Astrocyte of the hippocampus (primary cell): ENCODE measurements at regions not wholly inside any gene's neighbourhood (a gene's known extent, or its start where the extent isn't known, plus 50 kb on each side); places are given as distances from the start of the nearest gene placed in this dataset.
"Not testable (repeated sequence)": the region's sequence is repeated elsewhere in the genome, so short reads cannot be mapped to it uniquely, and the experiment has no call there.

Source experiments
- DNase-seq: peaks from one replicate; pipeline ENCODE4 v3.0.0; 2011; ENCODE audit warnings: low read depth, low spot score

DNA sequence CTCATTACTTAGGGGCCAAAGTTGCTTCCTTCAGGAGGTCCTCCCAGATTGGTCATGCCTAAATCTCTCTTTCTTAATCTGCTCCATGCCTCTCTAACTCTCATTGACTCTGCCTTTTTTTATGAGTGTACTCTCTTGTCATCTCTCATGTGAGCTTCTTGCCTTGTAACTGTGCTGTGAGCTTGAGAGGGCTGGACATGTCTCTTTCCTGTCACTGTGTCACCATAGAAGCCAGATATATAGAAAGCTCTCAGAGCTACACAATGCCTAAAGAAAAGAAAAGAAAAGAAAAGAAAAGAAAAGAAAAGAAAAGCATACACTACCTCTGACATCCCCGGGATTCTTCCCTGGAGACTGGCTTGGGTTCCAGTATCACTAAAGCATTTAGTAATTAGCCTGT is 161.5 kb upstream of the SKOR2 start:
- DNase-seq = no peak

DNA sequence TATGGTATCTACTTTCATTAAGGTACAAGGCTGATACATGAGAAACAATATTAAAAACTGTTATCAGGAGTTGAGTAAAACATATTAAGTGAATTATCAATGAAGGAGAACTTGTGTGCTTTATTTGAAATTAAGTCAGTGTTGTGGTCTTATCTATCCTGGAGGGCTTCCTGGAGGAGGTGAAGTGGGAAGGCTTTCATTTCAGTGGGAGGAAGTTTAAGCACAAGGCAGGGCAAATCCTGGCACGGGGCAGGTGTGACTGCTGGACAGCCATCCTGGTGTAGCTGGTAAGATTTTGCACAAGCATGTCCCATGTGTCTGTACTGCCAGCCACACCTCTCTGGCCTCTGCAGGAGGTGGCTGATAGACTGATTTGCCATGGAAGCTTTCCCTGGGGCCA is 159.7 kb upstream of the SKOR2 start:
- DNase-seq = no peak

DNA sequence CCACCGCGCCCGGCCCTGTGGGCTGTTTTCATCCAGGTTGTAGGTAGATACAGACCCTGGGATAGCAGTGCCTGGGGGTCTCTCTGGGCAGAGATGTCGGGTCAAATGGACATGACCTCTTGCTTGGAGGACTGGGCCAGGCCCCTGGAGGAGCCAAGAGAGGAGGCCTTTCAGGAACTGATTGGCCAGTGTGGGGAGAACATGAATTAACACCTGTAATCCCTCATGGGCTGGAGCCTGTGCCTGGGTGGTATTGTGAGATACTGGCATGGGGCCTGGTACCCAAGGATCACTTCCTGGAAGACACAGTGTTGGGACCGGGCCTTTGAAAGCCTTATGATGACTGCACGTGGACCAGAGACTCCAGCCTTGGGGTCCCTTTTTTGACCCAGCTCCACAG is 158.7 kb upstream of the SKOR2 start:
- DNase-seq = no peak

DNA sequence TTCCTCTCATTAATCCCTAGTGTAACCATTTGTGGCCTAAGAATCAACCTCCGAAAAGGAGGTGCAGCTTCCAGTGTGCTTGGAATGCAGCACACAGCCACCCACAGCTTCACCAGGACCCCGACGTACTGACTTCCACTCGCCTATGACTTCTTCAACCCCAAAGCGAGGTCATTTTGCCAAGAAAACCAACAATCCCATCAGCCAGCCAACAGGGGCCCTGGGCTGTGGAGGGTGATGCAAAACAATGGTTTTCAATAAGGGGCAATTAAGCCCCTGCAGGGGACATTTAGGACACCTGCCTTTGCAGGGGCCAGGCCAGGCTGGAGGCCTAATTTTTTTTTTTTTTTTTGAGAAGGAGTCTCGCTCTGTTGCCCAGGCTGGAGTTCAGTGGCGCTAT is 158.1 kb upstream of the SKOR2 start:
- no peak for DNase-seq

DNA sequence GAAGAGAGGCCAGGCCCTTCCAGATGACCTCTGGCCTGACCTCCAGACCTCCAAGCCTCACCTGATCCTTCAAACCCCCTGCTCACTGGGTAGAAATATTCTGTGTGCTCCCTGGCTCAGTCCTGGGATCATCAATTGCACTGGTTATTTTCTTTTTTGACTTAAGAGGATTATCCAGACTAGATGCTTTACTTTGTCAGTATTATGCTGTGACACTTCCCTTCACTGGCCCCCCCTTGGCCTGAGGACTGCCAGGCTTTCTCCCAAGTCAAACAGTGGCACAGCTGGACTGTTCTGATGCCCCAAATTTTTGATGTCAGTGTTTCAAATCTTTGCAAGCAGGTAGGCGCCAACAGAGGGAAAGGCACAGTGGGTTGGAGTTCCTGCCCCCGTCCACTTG is 156.3 kb upstream of the SKOR2 start:
- DNase-seq = no peak

DNA sequence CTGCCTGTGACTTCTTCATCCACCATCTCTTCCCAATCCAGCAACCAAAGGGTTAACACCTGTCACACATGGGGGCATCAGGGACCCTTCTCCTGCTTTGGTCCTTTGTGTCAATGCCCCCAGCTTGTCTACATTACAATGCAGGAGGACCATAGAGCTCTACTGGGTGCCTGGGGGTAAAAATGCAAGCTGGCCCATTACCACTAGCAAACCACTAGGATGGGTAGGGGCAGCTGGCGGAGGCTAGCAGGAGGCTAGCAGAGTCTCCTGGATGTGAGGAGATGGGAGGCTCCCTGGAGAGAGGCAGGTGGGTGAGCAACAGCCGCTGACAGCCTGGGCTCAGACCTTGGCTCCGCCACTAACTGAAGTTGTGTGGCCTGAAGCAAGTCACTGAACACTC is 153.4 kb upstream of the SKOR2 start:
- no peak for DNase-seq

DNA sequence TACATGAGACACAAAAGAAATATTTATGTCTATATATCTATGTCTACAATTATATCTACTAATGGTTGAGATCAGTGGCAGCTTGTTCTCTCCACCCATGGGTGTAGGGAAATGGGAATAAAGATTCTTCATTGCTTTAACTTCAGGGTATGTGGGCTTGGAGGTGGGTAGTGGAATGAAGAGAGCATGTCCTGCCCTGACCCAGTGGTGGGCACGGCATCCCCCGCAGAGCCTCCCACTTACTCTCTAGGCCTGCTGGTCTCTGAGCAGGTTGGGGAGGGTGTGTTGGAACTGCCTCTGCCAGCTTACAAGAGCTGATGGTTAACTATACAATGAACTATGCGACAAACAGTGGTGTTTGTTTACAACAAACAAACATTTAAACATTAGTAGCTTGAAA is 152.5 kb upstream of the SKOR2 start:
- DNase-seq = no peak

DNA sequence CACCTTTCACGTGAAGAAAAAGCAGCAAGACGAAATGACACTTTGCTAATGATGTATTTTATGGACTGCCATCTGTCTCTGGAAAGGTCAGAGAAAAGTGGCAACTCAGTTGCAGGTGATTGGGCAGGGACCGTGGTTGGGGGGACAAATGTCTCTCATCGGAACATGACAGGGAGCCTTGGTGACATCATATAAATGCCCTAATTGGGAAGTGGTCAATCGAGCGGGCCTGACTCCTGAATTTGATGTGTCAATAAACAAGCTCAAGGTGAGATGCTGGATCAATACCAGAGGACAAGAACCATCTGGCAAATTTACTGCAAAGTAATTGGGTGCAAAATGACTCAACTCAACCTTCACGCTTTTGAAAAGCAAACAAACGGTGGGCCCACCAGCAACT is 151.9 kb upstream of the SKOR2 start:
- DNase-seq = no peak

DNA sequence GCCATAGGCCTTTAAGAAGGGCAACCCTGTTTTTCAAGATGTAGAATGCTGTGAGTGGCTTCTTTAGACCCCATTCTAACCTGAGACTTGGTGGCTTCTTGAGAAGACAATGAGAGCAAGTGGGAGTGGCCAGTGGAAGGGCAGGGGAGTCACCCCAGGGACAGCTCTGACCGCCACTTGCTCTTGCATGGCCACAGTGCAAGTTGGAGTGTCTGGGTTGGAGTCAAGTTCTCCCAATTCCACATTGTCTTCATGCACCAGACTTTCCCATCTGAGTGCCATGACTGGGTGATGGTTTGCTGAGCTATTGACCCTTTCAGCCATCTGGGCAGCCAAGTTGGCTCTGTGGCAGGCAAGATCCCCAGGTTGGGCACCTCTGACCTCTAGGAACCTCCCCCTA is 148.0 kb upstream of the SKOR2 start:
- DNase-seq = no peak

DNA sequence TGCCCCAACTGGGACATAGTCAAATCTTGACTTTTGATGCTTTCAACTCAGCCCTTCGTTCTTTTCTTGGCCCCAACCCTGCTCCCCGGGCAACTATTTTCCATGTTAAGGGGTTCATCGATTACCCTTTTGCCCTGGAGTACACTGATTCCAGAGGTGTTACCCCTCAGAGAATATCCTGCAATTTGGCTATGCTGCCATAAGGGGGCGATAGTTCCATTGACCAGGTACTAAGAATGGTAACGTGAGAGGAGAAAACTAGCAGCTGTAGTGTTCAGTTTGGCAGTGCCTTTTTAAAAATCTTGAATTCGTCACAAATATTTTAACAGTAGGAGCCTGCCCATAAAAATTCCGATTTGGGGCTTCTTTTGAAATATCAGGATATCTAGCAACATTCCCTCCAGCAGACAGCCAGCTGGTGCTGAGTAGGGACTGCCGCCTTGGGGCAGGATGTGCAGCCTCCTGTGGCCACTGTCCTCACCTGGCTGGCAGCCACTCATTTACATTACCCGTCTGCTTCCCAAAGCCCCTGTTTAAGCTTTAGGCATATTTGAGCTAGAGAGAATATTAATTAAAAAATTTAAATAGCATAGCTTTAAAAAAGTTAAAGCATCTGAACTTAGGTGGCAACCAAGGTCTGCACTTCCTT is 146.3 kb upstream of the SKOR2 start:
- DNase-seq = no peak

DNA sequence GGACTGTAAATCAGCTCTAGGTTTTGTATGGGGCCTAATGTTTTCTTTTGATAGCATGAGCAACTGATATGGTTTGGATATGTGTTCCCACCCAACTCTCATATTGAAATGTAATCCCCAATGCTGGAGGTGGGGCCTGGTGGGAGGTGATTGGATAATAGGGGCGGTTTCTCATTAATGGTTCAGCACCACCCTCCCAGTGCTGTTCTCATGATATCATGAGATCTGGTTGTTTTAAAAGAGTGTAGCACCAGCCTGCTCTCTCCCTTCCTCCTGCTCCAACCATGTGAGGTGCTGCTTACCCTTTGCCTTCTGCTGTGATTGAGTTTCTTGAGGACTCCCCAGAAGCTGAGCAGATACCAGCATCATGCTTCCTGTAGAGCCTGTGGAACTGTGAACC is 140.2 kb upstream of the SKOR2 start:
- DNase-seq = no peak

DNA sequence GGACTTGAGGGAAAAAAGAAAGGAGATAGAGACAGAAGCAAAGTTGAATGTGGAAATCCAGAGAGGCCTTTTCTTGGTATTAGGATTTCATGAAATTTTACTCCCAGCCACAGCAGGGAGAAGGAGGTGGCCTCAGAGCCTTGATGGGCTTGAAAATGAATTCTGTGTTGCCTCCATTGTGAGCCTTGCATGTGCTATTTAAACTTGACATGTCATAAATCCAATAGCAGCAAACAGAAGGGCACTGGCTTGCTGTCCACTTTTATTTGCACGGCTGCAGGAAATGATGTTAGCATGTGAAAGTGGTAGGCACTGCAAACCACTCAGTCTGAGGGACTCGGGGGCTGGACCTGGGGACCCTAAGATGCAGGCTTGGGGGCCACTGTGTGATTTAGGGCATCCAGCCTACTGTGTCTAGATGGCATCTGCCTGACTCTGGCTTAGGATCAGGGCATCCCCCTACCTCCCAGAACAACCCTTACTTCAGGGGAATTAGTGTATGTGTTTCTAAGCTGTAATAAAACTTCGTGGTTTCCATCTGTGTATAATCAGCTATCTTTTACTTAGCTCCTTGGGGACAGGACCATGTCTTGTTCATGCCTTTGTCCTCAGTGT is 139.1 kb upstream of the SKOR2 start:
- DNase-seq = no peak

DNA sequence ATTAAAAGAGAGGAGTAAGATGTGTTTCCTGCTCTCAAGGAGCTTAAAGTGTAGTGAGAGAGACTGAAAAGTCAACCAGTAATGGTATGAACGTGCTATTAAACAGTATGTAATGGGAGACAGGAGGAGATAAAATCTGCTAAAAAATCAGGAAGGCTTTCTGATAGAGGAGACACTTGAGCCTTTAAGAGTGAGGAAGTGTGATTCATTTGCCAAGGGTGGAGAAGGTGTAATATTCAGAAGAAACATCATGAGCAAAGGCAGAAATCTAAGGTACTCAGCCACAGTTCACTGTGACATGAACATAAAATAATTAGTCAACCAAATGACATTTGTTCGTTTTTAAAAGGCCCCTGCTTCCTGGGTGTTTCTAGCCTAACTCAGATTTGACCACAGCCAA is 137.8 kb upstream of the SKOR2 start:
- DNase-seq = no peak

DNA sequence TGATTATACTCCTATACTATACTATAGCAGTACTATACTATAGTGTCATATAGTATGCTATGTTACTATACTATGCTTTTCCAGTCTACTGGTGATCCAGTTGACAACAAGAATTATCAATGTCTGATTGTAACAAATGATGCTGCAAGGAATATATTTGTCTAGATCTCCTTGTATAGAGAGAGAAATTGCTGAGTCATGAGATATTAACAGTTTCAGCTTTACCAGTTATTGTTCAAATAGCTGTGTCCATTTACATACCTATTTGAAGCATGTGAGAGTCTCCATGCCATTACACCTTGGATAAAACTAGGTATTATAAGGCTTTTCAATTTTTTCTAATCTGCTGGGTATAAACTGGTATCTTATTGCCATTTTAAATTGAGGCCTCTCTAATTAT is 136.4 kb upstream of the SKOR2 start:
- no peak for DNase-seq

DNA sequence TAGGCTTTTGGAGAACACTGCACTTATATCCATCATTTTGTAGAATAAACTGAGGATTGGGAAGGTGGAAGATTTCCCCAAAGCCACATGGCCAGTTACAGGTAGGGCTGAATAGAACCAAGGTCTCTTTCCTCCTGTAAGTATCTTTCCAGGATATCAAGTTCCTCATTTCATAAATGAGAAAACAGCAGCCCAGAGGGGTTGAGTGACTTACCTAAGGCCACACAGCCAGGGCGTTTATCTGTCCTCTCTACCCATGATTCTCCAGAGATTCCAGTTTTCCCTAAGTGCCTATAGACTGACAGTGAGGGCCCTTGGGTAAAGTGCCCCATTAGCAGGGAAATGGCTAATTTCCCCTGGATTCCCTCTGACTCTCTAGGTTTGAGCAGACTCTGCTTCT is 132.3 kb upstream of the SKOR2 start:
- no peak for DNase-seq

DNA sequence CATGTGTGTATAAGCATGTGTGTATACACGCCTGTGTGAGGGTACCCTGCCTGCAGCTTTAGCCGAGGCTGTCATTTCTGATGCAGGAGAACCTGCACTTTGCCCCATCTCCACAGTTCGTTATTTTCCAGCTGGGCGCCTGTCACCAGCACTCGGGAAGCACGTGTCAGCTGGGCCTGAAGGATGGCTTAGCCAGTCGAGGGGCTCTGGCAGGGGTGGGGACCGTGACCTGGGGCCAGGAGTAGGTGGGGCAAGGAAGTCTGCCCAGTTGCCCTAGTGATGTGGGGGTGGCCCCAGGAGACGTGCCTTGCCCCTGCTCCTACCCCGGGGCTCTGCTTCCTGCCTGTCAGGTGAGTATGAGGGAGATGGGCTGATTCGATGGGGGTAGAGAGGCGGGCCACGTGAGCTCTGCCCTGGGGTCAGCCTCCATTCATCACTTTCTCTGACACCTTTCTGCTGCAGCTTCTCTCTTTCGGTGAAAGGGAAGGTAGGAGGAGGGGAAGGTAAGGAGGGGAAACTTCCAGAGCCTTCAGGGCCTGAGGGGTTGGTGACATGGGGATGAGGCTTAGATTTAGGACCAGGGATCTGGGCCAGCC is 130.6 kb upstream of the SKOR2 start:
- no peak for DNase-seq

DNA sequence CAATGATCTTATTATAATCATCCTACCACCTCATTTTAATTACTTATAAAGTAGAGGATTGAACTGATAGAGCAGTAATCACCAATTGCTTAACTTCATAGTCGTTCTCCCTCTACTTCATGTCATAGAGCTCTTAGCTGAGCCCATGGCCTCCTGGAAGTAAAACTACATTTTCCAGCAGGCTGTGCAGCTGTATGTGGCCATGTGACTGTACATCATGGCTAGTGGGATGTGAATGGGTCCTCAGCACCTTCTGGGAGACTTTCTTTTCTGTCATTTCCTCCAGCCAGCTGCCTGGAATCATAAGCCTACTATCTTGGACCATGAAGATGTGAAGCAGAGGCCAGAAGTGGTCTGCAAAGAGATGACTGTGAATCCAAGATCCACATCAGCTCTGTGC is 128.7 kb upstream of the SKOR2 start:
- DNase-seq = no peak

DNA sequence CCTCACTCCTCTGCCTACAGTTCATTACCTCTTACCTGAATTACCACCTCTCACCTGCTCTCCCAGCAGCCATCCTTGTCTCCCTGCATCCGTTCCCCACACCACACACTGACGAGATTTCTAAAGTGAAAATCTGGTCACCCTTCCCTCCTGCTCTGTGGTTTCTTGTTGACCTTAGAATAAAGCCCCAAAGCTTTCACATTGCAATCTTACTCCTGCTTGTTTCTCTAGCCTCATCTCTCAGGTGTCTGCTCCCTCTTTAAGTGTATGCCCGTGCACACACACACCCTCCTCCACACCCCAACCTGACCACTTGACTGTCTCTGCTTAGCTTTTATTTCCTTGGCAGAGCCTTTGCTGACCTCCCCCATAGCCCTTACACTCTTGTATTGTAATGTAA is 122.0 kb upstream of the SKOR2 start:
- DNase-seq = no peak

DNA sequence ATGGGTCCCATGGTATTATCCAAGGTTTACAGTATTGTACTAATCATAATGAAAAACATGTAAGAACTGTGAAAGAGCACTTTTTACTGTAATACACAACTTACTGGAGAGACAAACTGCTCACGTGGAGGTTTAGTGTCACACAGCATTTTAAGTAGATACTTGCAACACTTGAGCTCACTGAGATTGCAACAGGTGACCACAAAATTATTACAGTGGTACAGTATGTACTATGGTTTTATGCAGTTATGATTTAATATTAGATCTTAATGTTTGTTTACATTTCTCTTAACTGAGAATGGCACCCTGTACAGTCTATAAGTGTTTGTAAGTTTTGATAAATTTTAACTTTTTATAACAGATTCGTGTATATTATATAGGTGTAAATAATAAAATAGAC is 118.6 kb upstream of the SKOR2 start:
- DNase-seq = no peak

DNA sequence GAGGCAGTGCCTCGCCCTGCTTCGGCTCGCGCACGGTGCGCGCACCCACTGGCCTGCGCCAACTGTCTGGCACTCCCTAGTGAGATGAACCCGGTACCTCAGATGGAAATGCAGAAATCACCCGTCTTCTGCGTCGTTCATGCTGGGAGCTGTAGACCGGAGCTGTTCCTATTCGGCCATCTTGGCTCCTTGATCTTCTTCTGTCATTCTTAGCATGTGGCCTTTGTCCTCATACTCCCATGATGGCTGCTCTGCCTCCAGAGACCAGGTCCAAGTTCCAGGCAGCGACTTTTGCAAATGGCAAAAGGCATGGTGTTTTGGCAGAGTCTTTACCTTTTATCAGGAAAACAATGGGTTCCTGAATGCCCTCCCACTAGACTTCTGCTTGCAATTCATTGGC is 102.6 kb upstream of the SKOR2 start:
- DNase-seq = not testable (repeated sequence)

DNA sequence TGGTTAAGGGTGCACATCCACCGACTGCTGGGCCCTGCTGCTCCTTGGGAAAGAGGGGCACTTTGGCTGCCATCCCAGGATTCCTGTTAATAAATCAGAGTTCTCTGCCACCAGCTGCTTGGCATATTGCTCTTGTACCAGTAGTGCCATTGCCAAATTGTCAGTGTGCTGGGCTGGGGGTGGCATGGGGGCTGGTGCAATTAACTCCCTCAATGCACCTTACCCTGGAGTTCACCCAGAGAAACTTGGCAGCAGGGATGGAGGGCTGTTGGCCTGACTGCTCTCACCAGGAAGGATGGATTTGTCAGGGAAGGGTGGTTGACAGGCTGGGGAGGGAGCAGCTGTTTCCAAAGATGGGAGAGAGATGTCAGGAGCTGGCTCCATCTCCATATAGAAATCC is 94.6 kb upstream of the SKOR2 start:
- DNase-seq = no peak

DNA sequence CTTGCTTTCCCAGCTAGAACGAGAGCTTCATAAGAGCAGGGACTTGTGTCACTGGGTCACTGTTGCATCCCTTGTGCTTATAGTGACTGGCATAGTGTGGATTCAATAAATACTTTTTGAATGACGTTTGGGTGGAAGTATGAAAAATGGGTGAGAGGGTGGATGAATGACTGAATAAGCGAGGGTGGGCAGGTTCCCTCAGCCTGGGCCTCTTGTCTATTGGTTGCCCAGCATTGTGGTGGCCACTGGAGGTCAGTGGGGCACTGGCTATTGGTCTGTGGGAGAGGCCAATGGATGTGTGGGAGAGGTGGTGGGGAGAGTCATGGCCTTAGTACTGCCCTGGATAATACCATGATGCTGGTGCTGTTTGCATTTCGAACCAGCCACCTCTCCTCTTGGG is 93.8 kb upstream of the SKOR2 start:
- no peak for DNase-seq

DNA sequence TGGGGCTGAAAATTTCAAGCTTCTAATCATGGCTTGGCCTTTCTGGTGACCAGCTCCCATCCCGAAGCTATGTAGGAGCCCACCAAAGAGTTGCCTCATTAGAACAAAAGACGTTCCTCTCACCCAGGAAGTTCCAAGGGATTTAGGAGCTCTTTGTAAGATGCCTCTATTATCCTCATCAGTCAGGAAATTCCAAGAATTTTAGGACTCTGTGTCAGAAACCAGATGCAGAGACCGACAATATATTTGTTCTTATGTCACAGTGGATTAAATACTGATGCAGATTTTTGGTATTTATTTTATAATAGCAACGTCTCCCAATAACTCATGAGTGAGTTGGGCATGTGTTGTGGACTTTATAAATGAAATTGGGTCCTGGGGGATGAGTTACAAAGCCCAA is 91.8 kb upstream of the SKOR2 start:
- DNase-seq = no peak

DNA sequence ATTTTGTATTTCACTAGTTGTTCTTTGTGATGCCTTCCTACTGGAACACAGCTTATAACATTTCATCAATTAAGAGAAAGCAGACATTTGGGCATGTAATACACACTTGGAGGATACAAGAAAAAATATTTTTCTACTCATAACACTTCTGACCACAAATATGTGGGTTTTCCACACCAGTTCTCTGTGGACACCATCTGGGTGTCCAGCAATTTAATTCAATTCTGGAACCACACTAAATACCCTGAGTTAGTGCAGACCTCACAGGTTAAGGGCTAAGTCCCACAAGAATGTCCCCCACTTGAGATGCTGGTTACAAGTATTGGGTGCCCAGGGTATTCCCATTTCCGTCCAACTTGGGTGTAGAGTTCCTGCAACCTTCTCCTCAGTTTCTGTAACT is 91.1 kb upstream of the SKOR2 start:
- no peak for DNase-seq
